DLD1 (cell line): ENCODE measurements at regions not wholly inside any gene's neighbourhood (a gene's known extent, or its start where the extent isn't known, plus 50 kb on each side); places are given as distances from the start of the nearest gene placed in this dataset.
"Not testable (repeated sequence)": the region's sequence is repeated elsewhere in the genome, so short reads cannot be mapped to it uniquely, and the experiment has no call there.

ENCODE experiments used
- in situ Hi-C: cut with HindIII; loops from 2 replicates; pipeline ENCODE4 v1.10.0; 2017; ENCODE audit warnings: low sequenced_read_pairs

DNA sequence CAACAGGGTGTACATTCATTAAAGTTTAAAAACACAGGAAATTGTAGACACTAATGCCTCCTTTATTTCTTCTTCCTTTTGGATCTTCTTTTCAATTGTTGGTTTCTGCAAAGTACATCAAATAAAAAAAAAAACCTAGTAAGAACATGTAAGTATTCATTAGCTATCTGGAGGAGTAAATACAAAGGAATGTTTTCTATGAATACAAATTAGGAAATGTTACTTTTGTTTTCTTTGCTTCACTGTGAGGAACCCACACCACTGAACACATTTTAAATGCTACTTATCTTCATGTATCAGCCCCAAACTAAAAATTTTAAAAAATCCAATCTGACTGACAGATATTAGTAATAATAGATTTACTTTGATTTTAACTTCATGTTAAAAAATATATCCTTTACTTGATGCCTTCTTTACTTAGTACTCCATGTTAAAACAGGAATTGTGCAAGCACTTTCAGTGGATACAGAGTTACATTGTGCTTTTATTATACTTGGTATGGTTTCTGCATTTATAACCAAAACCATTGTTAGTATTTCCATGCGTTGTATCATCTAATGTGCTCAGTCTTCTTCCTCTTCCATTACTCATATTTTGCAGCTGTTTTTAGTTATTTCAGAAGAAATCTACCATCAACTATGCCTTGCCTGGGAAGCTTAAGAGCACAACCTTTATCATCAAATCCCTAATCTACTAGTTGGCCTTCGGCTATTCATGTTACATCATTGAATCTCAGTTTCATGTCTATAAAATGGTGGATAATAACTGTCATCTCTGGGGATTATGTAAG is 236.9 kb upstream of the DPYD start:
- in situ Hi-C loops: no loop called here

- in situ Hi-C loops: no loop called here
Observed at GRCh38 chr1:98147280-98147679, 226.4 kb upstream of the DPYD start.

DNA sequence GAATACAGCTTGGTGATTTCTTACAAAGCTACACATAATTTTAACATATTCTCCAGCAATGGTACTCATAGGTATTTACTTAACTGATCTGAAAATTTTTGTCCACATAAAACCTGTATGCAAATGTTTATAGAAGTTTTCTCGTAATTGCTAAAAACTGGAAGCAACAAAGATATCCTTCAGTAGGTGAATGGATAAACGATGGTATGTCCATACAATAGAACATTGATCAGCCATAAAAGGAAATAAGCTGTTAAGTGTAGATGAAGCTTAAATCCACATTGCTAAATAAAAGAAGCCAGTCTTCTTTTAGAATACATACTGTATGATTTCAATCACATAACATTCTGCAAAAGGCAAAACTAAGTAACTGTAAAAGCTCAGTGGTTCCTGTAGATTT is 224.8 kb upstream of the DPYD start:
- in situ Hi-C loops: no loop called here

GRCh38 chr1:98143403-98143802 is 222.6 kb upstream of the DPYD start:
- in situ Hi-C loops: no loop called here

DNA sequence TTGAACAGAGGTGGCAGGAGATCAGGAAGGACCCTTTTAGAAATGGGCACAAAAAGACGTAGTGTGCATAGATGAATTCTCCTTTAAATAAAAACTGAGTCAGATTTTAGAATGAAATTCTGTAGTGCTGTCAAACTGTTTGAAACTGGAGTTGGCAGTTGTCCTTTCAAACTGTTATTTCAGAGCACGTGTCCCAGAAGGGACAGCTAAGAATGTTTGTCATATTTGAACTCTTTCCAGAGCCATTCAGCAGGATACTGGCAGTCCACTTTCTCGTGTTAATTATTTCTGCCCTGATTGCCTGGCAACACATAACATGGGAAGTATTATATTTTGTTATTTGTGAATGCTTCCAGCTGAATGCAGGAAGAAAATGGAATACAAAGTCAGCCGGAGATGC is 212.3 kb upstream of the DPYD start:
- in situ Hi-C loops: no loop called here

DNA sequence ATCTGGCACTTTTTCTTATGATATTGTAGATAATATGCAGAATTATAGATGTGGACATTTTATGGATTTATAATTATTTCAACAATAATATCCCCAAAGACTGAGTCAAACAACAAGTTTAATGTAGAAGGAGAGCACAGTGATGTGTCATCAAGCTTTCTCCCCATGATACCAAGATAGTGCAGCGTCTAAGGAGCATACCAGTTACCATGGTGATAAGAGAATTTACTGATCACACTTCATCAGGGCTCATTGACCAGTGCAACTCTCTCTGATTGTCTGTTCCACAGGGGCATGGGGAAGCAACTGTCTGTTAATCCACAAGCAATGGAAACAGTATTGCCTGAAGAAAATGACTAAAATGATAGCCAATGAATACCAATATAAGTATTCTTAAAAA is 209.6 kb upstream of the DPYD start:
- in situ Hi-C loops: no loop called here

DNA sequence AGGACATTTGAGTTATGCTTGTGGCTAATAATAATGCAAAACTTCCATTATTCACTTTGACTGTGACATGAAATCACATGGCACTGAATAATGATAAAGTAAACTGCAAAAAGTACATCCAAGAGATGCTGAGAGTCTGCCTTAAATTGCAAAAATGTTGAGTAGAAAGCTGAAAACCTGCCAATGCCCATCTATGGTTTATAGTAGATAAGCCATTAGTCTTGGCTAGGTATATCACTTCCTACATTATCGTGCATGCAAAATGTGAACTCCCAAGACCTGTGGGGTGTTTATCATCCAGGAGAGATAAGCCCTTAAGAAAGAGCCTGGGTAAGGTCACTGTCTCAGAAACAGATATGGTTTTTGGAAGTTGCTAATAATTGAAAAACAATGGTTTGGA is 208.7 kb upstream of the DPYD start:
- in situ Hi-C loops: no loop called here

- in situ Hi-C loops: no loop called here
Observed at GRCh38 chr1:98126740-98127139, 205.9 kb upstream of the DPYD start.

DNA sequence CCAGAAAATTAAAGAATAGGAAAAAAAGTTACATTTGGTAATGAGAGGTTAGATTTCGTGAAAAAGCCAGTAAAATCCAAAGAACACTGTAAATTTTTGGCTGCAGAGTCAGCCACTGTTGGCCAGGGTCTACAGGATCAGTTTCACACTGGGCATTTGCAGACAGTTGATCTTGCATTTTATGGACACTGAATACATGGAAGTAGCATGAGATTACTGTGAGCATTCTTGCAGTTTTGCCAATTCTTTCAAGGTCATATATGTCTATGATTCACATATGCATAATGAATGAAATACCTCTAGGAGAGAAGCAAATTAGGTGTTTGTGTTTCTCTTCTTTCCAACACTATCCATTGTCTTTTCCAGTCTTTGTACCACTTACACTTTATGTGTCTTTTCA is 200.8 kb upstream of the DPYD start:
- in situ Hi-C loops: no loop called here

- in situ Hi-C loops: no loop called here
Observed at GRCh38 chr1:98119796-98120195, 199.0 kb upstream of the DPYD start.

GRCh38 chr1:98113811-98114210 is 193.0 kb upstream of the DPYD start:
- in situ Hi-C loops: no loop called here

DNA sequence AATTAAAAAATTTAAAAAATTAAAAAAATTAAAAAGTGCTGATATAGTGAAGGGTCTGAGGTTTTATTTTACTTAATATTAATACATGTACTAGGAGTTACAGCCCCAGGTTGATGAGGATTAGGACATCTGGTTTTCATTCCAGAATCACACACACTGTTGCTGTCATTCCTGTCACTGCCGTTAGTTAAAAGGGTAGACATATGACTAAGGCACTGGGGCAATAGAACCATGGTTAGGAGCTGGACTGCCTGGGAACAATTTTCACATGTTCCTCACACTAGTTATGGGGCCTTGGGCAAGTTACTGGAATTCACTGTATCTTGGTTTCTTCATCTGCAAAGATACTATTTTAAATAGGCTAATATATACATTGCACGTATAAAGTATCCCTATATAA is 191.8 kb upstream of the DPYD start:
- in situ Hi-C loops: no loop called here

- in situ Hi-C loops: no loop called here
Observed at GRCh38 chr1:98110674-98111073, 189.8 kb upstream of the DPYD start.

DNA sequence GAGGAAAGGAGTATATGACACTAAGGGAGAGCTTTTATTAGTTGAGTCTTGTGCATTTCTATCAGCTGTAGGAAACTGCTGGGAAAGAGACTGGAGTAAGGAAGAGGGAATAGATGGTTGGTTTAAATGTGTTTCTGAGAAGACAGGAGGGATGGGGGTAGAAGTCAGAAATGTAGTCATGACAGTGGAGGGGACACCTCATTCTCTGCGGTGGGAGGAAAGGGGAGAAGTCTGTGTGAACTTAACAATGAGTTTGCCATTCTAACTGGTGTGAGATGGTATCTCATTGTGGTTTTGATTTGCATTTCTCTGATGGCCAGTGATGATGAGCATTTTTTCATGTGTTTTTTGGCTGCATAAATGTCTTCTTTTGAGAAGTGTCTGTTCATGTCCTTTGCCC is 187.5 kb upstream of the DPYD start:
- in situ Hi-C loops: not testable (repeated sequence)

GRCh38 chr1:98107256-98107655 is 186.4 kb upstream of the DPYD start:
- in situ Hi-C loops: no loop called here

DNA sequence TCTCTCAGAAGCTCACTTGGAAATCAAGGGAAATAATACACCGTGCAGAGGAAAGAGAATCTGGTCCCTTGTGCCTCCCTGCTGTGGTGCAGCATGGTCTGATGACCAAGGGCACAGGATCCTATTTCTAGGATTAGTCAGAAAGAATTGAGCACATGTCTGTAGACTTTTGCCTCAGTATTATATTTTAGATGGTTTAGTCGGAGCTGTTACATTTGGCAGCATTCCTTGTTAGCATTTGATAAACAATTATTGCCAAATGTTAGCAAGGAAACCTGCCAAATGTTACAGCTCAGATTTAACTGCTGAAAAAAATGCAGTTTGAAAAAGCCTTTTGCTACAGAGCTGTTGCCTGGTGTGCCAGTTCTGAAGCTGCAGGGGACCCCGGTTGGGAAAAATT is 183.5 kb upstream of the DPYD start:
- in situ Hi-C loops: no loop called here

- in situ Hi-C loops: no loop called here
Observed at GRCh38 chr1:98103617-98104285, 182.9 kb upstream of the DPYD start.

DNA sequence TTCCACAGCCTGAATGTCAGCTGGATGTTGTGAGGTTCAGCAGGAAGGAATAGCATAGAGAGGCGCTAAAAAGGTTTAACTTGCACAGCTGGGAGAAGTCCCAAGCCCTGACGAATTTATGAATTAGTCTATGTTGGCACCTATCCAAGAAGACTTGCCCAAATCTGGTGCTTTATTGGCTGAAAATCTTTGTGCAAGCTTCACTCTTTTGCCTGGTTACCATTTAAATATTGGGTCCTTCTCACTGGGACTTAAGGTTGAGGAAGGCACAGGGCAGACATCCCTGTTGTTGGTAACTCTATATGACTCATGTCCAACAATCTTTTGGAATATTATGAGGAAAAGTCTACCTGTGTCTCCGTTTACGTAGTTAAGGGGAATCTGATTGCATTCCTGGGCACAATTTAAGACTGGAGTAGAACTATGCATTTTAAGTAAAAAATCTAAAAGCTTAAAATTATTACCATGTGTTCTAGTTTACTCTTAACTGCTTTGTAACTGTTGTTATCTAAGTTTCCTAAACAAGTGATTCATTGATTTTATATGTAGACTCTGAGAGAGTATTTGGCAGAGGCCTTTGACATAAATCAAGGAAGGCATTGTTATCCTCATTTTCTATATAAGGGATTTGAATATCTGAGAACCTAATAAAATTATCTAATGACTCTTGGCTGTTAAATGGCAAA is 181.7 kb upstream of the DPYD start:
- in situ Hi-C loops: no loop called here

- in situ Hi-C loops: no loop called here
Observed at GRCh38 chr1:98101364-98101763, 180.5 kb upstream of the DPYD start.

GRCh38 chr1:98099501-98099900 is 178.7 kb upstream of the DPYD start:
- in situ Hi-C loops: no loop called here

- in situ Hi-C loops: no loop called here
Observed at GRCh38 chr1:98098473-98098872, 177.6 kb upstream of the DPYD start.

GRCh38 chr1:98090351-98090750 is 169.5 kb upstream of the DPYD start:
- in situ Hi-C loops: no loop called here
